ENCODE measurements at regions not wholly inside any gene's neighbourhood (a gene's known extent, or its start where the extent isn't known, plus 50 kb on each side); places are given as distances from the start of the nearest gene placed in this dataset.

DNA sequence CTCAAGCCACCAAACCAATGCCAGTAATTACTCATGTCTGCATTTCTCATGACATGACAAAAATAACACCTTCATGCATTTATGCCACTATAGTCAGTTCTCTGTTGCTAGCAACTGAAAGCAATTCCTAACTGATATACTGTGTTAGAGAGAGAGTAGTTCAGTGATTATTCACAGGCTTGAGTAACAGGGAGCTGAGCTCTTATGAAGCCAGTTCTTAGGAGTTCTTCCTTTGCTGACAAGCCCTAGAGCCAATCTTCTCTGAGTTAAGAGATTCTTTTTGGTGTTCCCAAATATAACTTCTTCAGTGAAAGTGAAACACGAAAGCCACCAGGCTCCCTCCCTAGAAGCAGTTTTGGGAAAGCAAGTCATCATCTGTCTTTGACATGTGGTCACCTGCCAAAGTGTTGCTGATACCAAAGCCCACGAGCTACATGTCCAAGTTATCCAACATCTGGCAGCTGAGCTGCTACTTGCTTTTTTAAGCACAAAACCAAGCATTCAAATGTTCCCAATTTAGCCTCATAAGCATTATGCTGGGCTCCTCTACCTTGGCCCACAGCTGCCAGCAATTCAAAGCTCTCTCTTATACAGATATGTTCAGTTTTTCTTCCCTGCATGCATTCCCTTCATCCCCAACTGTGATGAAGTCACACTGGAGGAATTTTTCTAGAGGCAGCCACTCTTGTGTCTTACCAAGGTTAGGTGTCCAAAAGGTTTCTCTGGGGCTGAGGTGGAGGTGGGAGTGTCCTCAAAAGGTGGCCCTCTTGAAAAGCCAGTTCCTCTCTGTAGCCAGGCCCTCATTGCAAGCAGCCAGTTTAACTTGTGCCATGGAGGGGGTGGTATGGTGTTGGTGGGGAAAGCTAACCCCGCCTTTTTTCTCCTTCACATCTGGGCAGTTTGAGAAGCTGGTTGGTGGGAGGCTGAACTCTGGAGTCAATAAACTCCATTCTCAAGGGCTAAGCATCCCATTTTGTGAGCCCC, 92.7 kb upstream of the ARMC2 start:
- no peaks in the 10 kb centered on the region for H3K4me1 ChIP-seq (ENCODE audit: insufficient read depth, low read length)
- no peak overlapping the region for H3K4me3 ChIP-seq (ENCODE audit: low read length)
- no peak overlapping the region for H3K27ac ChIP-seq (ENCODE audit: low read length)
- H3K27me3 ChIP-seq (ENCODE audit: insufficient read depth, low read length), result no peaks in the 10 kb centered on the region
- no peak overlapping the region for H3K9ac ChIP-seq (ENCODE audit: low read depth, low read length)
- H3K36me3 ChIP-seq (ENCODE audit: insufficient read depth, low read depth, low read length), result no peaks in the 10 kb centered on the region
- no peaks in the 10 kb centered on the region for H3K9me3 ChIP-seq (ENCODE audit: insufficient read depth, low read depth, low read length)

DNA sequence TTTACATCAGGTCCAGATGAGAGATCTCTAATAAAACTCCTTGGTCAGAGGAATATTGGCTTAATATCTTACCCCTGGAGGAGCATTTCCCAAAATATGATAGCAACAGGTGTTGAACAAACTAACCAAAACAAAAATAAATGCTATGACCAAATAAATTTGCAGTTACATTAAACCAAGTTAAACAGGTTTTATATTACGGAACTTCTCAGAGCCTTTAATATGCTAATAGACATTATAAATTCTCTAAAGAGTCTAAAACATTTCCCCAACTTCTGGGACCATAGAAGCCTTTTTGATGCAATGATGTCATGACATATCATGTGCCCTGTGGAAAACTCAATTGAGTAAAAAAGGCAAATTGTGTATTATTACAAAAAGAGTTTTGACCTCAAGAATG, 90.9 kb upstream of the ARMC2 start:
- Histone ChIP-seq H3K27ac (ENCODE audit: low read length) (no peak overlapping the region), H3K36me3 (ENCODE audit: insufficient read depth, low read depth, low read length) (no peaks in the 10 kb centered on the region), H3K4me1 (ENCODE audit: insufficient read depth, low read length) (no peaks in the 10 kb centered on the region), H3K9ac (ENCODE audit: low read depth, low read length) (no peak overlapping the region), H3K9me3 (ENCODE audit: insufficient read depth, low read depth, low read length) (no peaks in the 10 kb centered on the region), H3K4me3 (ENCODE audit: low read length) (no peak overlapping the region), H3K27me3 (ENCODE audit: insufficient read depth, low read length) (no peaks in the 10 kb centered on the region; the same call in 1 of the 2 replicates)

GRCh38 chr6:108758884-108759283, 89.3 kb upstream of the ARMC2 start:
- Histone ChIP-seq H3K36me3 (ENCODE audit: insufficient read depth, low read depth, low read length) (no peaks in the 10 kb centered on the region), H3K9me3 (ENCODE audit: insufficient read depth, low read depth, low read length) (no peaks in the 10 kb centered on the region), H3K9ac (ENCODE audit: low read depth, low read length) (no peak overlapping the region), H3K27me3 (ENCODE audit: insufficient read depth, low read length) (no peaks in the 10 kb centered on the region; the same call in 1 of the 2 replicates), H3K4me1 (ENCODE audit: insufficient read depth, low read length) (no peaks in the 10 kb centered on the region), H3K4me3 (ENCODE audit: low read length) (no peak overlapping the region), H3K27ac (ENCODE audit: low read length) (no peak overlapping the region)

DNA sequence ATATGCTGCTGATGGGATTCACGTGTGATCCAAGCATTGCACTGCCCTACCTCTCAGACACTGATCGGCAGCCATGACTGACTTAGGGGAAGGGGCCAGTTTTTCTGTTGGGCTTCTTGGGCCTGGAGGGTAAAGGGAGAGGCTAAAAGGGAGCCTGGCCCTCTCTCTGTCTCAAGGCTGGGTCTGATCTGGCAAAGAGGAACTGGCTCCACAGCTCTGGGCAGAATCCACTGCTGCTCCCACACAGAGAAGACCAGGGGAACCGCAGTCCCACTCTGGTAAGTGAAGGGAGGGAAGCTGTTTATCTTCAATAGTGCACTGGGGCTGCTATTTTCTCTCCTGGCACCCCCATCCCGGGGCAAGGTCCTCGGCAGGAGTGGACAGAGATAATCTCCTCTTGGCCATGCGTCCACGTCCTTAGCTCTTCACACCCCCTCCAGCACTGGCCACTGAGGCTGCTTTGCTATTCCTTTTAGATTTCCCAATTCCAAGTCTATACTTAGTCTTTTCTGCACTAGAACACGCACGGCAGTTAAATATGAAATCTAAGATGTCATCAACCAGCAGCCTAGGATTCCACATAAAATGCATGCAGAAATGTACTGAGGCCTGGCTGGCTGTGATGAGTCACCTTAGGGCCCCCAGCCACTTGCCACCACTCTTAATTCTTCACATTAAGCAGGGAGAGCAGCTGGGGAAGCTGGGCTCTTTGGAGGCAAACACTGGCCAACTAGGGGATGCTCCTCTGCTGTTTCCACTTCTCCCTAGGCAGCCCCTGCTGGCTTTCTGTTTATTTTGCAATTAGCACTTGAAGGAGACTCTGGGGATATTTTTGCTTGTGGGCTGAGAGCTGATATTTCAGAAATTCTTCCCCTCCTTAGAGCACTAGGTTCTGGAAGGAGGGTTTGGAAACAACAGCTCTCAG, 87.8 kb upstream of the ARMC2 start:
- Histone ChIP-seq H3K27me3 (ENCODE audit: insufficient read depth, low read length) (no peaks in the 10 kb centered on the region; the same call in 1 of the 2 replicates), H3K9me3 (ENCODE audit: insufficient read depth, low read depth, low read length) (no peaks in the 10 kb centered on the region), H3K27ac (ENCODE audit: low read length) (no peak overlapping the region), H3K36me3 (ENCODE audit: insufficient read depth, low read depth, low read length) (no peaks in the 10 kb centered on the region), H3K4me1 (ENCODE audit: insufficient read depth, low read length) (no peaks in the 10 kb centered on the region), H3K4me3 (ENCODE audit: low read length) (no peak overlapping the region), H3K9ac (ENCODE audit: low read depth, low read length) (no peak overlapping the region)

- Histone ChIP-seq H3K4me1 (ENCODE audit: insufficient read depth, low read length) (no peaks in the 10 kb centered on the region), H3K9ac (ENCODE audit: low read depth, low read length) (no peak overlapping the region), H3K4me3 (ENCODE audit: low read length) (no peak overlapping the region), H3K36me3 (ENCODE audit: insufficient read depth, low read depth, low read length) (no peaks in the 10 kb centered on the region), H3K9me3 (ENCODE audit: insufficient read depth, low read depth, low read length) (no peaks in the 10 kb centered on the region), H3K27ac (ENCODE audit: low read length) (no peak overlapping the region), H3K27me3 (ENCODE audit: insufficient read depth, low read length) (peaks cover 1% of the 10 kb centered on the region; the same call in 1 of the 2 replicates)
Measured at GRCh38 chr6:108762394-108762793, 85.8 kb upstream of the ARMC2 start.

GRCh38 chr6:108763931-108764579, 84.2 kb upstream of the ARMC2 start:
- Histone ChIP-seq H3K9ac (ENCODE audit: low read depth, low read length) (no peak overlapping the region), H3K27ac (ENCODE audit: low read length) (no peak overlapping the region), H3K27me3 (ENCODE audit: insufficient read depth, low read length) (peaks cover 8% of the 10 kb centered on the region; the same call in 1 of the 2 replicates), H3K9me3 (ENCODE audit: insufficient read depth, low read depth, low read length) (no peaks in the 10 kb centered on the region), H3K4me1 (ENCODE audit: insufficient read depth, low read length) (no peaks in the 10 kb centered on the region), H3K4me3 (ENCODE audit: low read length) (no peak overlapping the region), H3K36me3 (ENCODE audit: insufficient read depth, low read depth, low read length) (no peaks in the 10 kb centered on the region)

DNA sequence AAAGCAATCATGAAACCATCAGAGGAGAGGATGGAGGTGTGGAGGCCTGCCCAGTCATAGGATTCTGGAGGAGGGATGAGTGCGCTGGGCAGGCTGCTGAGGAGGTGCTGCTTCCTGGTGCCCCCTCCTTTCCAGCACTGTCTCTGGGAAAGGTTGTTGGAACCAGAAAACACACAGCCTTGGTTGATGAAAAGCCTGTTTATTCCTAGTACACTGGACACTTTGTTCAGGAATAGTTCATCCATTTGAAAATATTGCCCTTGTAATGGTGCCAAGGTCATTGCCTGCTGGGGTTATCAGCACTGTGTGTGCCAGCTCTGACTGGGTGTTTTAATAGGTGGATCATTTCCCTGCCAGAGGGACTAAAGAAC, 83.7 kb upstream of the ARMC2 start:
- Histone ChIP-seq H3K27ac (ENCODE audit: low read length) (no peak overlapping the region), H3K9ac (ENCODE audit: low read depth, low read length) (no peak overlapping the region)

DNA sequence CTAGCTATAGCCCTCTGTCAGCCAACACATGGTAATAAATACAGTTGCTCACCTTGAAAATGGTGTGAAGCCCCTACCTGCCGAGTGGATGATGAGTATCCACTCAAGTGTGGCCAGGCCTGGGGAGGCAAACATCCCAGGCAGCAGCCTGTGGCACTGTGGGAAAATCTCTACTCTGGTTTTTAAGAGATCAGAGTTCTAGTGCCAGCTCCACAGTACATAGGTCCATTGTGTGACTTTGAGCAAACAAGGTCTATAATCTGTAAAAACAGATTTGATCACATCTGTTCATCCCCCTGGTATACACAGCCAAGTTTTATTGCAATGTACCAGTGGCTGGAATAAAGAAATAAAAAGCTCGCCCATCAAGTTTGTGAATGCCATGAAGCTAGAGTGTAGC, 82.7 kb upstream of the ARMC2 start:
- Histone ChIP-seq H3K4me3 (ENCODE audit: low read length) (no peak overlapping the region), H3K9me3 (ENCODE audit: insufficient read depth, low read depth, low read length) (no peaks in the 10 kb centered on the region), H3K9ac (ENCODE audit: low read depth, low read length) (no peak overlapping the region), H3K4me1 (ENCODE audit: insufficient read depth, low read length) (no peaks in the 10 kb centered on the region), H3K27ac (ENCODE audit: low read length) (no peak overlapping the region), H3K36me3 (ENCODE audit: insufficient read depth, low read depth, low read length) (no peaks in the 10 kb centered on the region), H3K27me3 (ENCODE audit: insufficient read depth, low read length) (peaks cover 8% of the 10 kb centered on the region; the same call in 1 of the 2 replicates)

More for the DNA sequence above, 83.7 kb upstream of the ARMC2 start:
- Histone ChIP-seq H3K27me3 (ENCODE audit: insufficient read depth, low read length) (peaks cover 8% of the 10 kb centered on the region; the same call in 1 of the 2 replicates), H3K4me1 (ENCODE audit: insufficient read depth, low read length) (no peaks in the 10 kb centered on the region), H3K36me3 (ENCODE audit: insufficient read depth, low read depth, low read length) (no peaks in the 10 kb centered on the region), H3K9me3 (ENCODE audit: insufficient read depth, low read depth, low read length) (no peaks in the 10 kb centered on the region), H3K4me3 (ENCODE audit: low read length) (no peak overlapping the region)

DNA sequence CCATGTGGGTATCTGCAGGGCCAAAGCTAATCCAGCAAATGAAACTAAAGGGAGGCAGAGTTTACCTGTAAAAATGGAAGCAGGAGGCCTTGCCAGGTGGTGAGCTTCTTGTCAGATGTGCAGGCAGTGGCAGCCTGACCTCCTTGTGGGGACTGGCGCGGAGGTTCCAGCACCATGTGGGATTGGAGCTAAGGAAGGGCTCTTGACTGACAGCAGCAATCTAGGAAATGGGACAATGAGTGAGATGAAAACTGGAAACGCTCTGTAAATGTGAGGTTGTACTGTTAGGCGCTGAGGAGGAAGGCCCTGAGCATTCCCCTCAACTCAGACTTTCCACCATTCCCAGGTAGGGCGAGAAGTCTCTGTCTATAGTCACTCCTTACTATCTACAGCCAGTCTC, 81.8 kb upstream of the ARMC2 start:
- H3K36me3 ChIP-seq (ENCODE audit: insufficient read depth, low read depth, low read length), result no peaks in the 10 kb centered on the region
- H3K27me3 ChIP-seq (ENCODE audit: insufficient read depth, low read length), result peaks cover 8% of the 10 kb centered on the region; the same call in 1 of the 2 replicates
- H3K4me3 ChIP-seq (ENCODE audit: low read length), result no peak overlapping the region
- H3K9ac ChIP-seq (ENCODE audit: low read depth, low read length), result no peak overlapping the region
- H3K9me3 ChIP-seq (ENCODE audit: insufficient read depth, low read depth, low read length), result no peaks in the 10 kb centered on the region
- H3K27ac ChIP-seq (ENCODE audit: low read length), result no peak overlapping the region
- no peaks in the 10 kb centered on the region for H3K4me1 ChIP-seq (ENCODE audit: insufficient read depth, low read length)

DNA sequence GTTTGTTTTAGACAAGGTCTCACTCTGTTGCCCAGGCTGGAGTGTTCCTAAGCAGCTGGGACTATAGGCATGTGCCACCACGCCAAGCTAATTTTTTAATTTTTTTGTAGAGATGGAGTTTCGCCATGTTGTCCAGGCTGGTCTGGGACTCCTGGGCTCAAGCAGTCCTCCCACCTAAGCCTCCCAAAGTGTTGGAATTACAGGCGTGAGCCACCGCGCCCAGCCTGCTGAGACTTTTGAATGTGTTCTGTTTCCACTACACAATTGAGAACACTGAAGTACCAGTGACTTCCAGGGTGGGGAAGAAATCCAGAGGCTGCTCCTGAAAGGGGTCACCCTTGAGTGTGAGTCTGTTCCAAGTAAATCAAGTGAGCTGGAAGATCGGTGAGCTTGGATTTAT, 81.3 kb upstream of the ARMC2 start:
- Histone ChIP-seq H3K4me1 (ENCODE audit: insufficient read depth, low read length) (no peaks in the 10 kb centered on the region), H3K4me3 (ENCODE audit: low read length) (no peak overlapping the region)

More for the DNA sequence above, 81.3 kb upstream of the ARMC2 start:
- no peaks in the 10 kb centered on the region for H3K36me3 ChIP-seq (ENCODE audit: insufficient read depth, low read depth, low read length)
- H3K27ac ChIP-seq (ENCODE audit: low read length), result no peak overlapping the region
- no peaks in the 10 kb centered on the region for H3K9me3 ChIP-seq (ENCODE audit: insufficient read depth, low read depth, low read length)
- no peak overlapping the region for H3K9ac ChIP-seq (ENCODE audit: low read depth, low read length)
- peaks cover 8% of the 10 kb centered on the region; the same call in 1 of the 2 replicates for H3K27me3 ChIP-seq (ENCODE audit: insufficient read depth, low read length)

Measured in iPS-20b (cell line).